ENCODE measurements at regions not wholly inside any gene's neighbourhood (a gene's known extent, or its start where the extent isn't known, plus 50 kb on each side); places are given as distances from the start of the nearest gene placed in this dataset.
A peak's percentile ranks its signal among the peaks of the same experiment; 100 is the strongest.
"Not testable (repeated sequence)": the region's sequence is repeated elsewhere in the genome, so short reads cannot be mapped to it uniquely, and the experiment has no call there.

GRCh38 chr4:78660559-78660958 is 109.0 kb downstream of the ANXA3 start:
- no peak for DNase-seq (ENCODE audit: low read depth, low spot score)

GRCh38 chr4:78661086-78661690 is 109.6 kb downstream of the ANXA3 start:
- no peak for DNase-seq (ENCODE audit: low read depth, low spot score)

GRCh38 chr4:78661921-78662521 is 110.5 kb downstream of the ANXA3 start:
- DNase-seq (ENCODE audit: low read depth, low spot score), result peak; percentile 42

GRCh38 chr4:78662658-78663057 is 111.1 kb downstream of the ANXA3 start:
- no peak for DNase-seq (ENCODE audit: low read depth, low spot score)

GRCh38 chr4:78664296-78664695 is 111.9 kb upstream of the BMP2K start:
- DNase-seq (ENCODE audit: low read depth, low spot score), result not testable (repeated sequence)

GRCh38 chr4:78665216-78665770 is 110.9 kb upstream of the BMP2K start:
- no peak for DNase-seq (ENCODE audit: low read depth, low spot score)

- no peak for DNase-seq (ENCODE audit: low read depth, low spot score)
Observed at GRCh38 chr4:78666830-78667258, 109.3 kb upstream of the BMP2K start.

- DNase-seq (ENCODE audit: low read depth, low spot score), result no peak
Observed at GRCh38 chr4:78667325-78667724, 108.8 kb upstream of the BMP2K start.

- DNase-seq (ENCODE audit: low read depth, low spot score), result no peak
Observed at GRCh38 chr4:78667764-78668163, 108.4 kb upstream of the BMP2K start.

GRCh38 chr4:78669453-78669852 is 106.7 kb upstream of the BMP2K start:
- DNase-seq (ENCODE audit: low read depth, low spot score), result no peak

- DNase-seq (ENCODE audit: low read depth, low spot score), result no peak
Observed at GRCh38 chr4:78671903-78672815, 104.0 kb upstream of the BMP2K start.

- DNase-seq (ENCODE audit: low read depth, low spot score), result no peak
Observed at GRCh38 chr4:78673337-78673736, 102.8 kb upstream of the BMP2K start.

GRCh38 chr4:78675325-78675724 is 100.8 kb upstream of the BMP2K start:
- DNase-seq (ENCODE audit: low read depth, low spot score), result no peak

GRCh38 chr4:78682070-78682469 is 94.1 kb upstream of the BMP2K start:
- DNase-seq (ENCODE audit: low read depth, low spot score), result no peak

GRCh38 chr4:78683352-78683751 is 92.8 kb upstream of the BMP2K start:
- no peak for DNase-seq (ENCODE audit: low read depth, low spot score)

GRCh38 chr4:78684325-78685079 is 91.6 kb upstream of the BMP2K start:
- DNase-seq (ENCODE audit: low read depth, low spot score), result peak; percentile 63

- no peak for DNase-seq (ENCODE audit: low read depth, low spot score)
Observed at GRCh38 chr4:78687818-78688217, 88.3 kb upstream of the BMP2K start.

- DNase-seq (ENCODE audit: low read depth, low spot score), result no peak
Observed at GRCh38 chr4:78688366-78688765, 87.8 kb upstream of the BMP2K start.

- no peak for DNase-seq (ENCODE audit: low read depth, low spot score)
Observed at GRCh38 chr4:78689261-78689660, 86.9 kb upstream of the BMP2K start.

- DNase-seq (ENCODE audit: low read depth, low spot score), result peak; percentile 23
Observed at GRCh38 chr4:78689700-78690323, 86.3 kb upstream of the BMP2K start.

- DNase-seq (ENCODE audit: low read depth, low spot score), result no peak
Observed at GRCh38 chr4:78691334-78691754, 84.8 kb upstream of the BMP2K start.

Measured in astrocyte of the hippocampus (primary cell).